HG02870 (cell line): ENCODE measurements at regions not wholly inside any gene's neighbourhood (a gene's known extent, or its start where the extent isn't known, plus 50 kb on each side); places are given as distances from the start of the nearest gene placed in this dataset.
"Not testable (repeated sequence)": the region's sequence is repeated elsewhere in the genome, so short reads cannot be mapped to it uniquely, and the experiment has no call there.

ENCODE experiments used
- ATAC-seq: cut with Tn5 transposase; IDR thresholded peaks from one replicate; pipeline ENCODE4 v1.9.1; 2021; ENCODE audit warnings: mild to moderate bottlenecking, moderate library complexity; ENCODE audit not compliant: unreplicated experiment

DNA sequence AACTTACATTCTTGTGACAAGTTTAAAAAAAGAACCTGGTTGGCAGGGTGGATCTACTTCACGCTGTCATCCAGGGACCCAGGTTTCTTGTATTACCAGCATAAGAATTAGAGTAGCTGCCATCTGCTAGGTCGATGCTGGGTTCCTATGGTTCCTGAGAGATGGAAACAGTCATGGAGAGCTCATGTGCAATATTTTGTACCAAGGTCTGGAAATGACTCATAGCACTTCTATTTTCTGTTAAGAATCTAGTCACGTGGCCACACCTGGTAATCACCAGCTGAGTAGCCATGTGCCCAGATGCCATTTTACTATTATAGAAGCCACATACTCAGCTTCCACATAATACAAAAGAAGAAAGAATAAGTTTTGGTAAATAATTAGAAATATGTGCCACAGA, 171.3 kb downstream of the CD83 start:
- no peak for ATAC-seq

DNA sequence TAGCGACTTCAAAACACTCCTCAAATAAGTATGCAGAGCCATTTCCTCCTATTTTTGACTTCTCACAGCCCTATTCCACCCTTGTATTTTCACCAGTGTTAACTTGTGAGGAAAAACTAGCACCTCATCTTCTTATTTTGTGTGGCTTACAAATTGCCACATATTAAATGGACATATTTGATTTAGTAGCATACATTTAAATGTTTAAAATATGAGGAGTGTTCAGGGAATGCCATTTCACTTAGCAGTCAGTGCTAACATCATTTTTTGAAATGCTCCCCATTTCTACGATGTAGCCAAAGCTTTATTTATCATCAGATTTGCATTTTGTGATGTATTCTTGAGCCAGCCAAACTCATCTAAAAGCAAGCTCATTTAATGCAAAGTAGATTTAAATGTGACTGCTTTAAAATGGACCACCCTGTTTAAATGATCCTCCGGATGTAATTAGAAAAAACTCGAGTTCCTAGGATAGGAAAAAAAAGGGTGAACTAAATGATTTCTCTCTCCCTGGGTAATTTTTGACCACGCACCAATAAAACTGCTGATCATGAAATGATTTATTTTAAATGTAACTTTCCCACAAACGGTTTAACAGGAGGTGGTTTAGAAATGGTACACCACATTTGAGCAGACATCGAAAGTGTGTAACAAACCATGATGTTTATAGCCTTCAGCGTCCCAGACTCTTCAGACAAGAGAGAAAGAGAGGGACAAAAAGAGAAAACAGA, 172.6 kb downstream of the CD83 start:
- no peak for ATAC-seq

DNA sequence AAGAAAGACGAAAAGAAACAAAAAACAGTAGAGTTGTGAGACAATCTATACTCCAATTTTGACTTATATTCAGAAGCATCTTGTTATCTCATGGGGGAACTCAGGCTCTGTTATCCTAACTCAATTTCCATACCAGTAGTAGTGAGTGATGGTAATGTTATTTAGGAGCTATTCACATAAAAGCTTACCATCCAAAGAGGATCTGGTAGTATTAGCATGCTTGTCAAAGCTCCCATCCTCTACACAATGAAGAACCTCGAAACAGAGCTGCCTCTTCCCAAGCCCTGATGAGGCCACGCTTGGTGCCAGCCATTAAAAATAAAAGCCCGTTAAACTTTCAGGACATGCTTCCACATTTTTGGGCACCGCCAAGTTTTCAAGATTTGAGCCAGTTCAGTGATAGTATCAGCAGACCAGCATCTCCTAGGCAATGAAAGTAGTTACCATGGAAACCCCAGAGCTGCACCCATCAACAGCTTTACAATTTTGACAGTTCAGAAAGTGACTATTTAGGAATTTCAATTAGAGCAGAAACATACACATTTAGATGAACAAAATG, 173.3 kb downstream of the CD83 start:
- no peak for ATAC-seq

DNA sequence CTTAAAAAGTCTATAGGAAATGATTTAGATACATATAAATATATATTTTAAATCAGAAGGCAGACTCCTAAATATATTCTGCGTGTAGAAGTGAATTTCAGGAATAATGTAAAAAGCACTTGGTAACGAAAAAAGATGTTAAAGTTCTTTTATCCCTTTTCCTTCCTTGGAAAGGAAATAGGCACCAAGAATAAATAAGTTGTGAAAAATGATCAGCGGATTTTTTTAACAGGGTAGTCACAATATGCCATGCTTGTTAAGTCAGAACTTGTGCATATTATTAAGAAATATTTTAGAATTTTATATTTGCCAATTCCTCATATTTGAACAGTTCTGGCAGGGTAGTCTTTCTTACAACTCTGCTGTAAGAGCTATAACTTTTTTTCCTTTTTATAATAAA, 173.8 kb downstream of the CD83 start:
- ATAC-seq = no peak

DNA sequence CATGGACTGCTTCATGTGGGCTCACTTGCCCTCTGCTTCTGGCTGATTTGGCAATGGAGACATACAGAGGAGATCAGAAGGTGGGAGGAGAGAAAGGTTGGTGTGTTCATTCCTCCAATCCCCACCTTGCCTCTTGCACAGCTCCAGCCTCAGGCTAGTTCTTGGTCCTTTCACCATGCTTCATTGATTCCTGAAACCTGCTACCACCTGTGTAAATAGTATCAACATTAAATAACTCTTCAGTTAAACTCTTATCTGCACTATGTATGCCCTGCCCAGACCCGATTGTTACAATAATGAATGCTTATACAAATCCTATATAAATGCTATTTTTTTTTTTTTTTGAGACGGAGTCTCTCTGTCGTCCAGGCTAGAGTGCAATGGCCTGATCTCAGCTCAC, 174.5 kb downstream of the CD83 start:
- ATAC-seq = no peak

DNA sequence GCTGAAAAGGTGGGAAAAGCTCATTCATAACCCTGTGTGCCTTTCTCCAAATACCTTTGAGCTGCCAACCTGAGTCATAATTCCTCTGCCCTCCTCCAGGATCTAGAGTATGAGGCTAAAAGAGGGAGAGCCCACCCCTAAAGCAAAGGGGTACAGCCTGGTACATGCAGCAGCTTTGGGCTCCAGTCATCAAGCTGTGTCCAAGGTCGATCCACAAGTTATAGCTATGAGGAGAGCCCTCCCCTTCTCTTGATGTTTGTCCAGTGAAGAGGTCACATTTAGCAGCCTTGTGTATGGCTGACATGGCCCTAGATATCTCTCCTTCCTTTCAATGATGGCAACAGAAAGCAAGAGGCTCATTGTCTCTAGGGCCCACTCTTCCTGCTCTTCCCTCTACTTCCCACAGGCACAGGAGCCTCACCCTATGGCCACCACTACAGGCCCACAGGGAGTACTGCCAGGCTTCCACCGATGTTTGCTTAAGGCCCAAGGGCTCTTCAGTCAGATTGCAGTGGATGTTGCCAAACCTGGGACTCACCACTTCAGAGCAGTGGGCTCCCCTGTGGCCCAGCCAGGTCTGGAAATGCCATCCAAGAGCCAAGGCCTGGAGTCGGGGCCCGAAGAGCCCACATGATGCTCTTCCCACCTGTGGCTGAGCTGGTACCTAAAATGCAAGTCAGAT, 176.8 kb downstream of the CD83 start:
- no peak for ATAC-seq

DNA sequence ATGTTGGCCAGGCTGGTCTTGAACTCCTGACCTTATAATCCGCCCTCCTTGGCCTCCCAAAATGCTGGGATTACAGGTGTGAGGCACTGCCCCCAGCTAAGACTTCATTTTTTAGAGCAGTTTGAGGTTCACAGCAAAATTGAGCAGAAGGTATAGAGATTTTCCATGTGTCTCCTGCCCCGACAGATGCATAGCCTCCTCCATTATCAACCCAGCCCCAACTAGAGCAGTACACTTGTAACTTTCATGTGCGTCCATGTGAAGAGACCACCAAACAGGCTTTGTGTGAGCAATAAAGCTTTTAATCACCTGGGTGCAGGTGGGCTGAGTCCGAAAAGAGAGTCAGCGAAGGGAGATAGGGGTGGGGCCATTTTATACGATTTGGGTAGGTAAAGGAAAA, 179.1 kb downstream of the CD83 start:
- not testable (repeated sequence) for ATAC-seq

DNA sequence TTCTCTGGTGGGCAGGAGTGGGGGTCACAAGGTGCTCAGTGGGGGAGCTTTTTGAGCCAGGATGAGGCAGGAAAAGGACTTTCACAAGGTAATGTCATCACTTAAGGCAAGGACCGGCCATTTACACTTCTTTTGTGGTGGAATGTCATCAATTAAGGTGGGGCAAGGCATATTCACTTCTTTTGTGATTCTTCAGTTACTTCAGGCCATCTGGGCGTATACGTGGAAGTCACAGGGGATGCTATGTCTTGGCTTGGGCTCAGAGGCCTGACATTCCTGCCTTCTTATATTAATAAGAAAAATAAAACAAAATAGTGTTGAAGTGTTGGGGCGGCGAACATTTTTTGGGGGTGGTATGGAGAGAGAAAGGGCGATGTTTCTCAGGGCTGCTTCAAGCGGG, 179.5 kb downstream of the CD83 start:
- ATAC-seq = not testable (repeated sequence)

DNA sequence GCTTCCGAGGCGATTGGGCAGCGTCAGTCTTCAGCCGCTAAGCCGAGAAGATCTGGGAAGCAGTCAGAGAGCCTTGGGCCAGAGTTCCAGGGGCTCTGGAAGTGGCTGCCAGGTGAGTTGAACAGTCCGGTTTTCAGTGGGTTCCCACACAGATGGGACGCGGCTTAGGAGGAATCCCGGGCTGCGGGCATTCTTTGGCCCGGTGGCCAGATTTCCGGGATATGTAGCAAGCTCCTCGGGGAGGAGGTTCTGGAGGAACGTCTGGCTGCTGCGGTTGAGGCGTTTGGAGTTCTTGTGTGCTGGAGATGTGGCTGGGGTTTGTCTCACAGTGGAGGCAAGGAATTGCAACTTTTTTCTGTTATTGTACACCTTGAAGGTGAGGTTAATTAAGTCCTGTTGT, 182.6 kb downstream of the CD83 start:
- ATAC-seq = not testable (repeated sequence)

DNA sequence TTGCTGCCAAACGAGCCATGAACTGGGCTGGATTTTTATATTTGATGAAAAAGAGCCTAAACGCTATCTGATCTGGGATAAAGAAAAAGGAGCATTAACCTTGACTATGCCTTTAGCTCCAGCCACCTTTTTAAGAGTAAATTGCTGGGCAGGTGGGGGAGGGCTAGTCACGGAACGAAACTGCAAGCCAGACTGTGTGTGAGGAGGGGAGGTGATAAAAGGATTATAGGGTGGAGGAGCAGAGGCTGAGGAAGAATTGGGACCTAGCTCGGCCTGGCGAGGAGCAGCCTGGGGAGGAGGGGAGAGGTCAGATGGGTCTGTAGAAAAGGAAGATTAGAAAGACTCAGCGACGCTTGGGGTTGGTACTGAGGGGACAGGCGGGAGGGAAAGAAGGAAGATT, 183.1 kb downstream of the CD83 start:
- ATAC-seq = not testable (repeated sequence)

DNA sequence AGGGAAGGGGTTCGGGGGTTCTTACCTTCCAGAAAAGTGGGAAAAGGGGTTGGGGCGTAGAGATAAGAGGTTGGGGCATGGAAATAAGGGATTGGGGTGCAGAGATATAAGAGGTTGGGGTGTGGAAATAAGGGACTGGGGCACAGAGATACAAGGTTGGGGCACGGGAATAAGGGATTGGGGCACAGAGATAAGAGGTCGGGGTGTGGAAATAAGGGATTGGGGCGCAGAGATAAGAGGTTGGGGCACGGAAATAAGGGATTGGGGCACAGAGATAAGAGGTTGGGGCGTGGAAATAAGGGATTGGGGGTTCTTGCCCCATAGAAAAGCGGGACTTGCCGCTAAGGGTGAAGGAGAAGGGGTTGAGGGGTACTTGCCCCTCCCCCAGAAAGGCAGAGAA, 183.9 kb downstream of the CD83 start:
- not testable (repeated sequence) for ATAC-seq

DNA sequence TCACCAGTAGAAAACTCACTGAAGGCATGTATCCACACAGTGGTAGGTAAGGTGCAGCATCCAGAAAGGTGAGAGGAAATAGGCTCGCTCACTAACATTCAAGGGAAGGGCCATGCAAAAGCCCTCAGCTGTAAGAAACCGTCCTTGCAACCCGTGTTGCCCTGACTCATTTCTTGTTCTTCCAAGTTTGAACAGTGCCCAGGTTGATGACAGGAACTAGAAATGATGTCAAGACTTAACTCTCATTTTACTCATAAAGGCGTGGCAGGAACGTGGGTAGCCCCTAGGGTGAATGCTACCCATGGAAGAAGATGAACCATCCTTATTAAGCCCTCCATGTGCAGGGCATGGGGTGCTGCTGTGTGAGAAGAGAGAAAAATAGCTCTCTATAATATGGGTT, 187.6 kb downstream of the CD83 start:
- no peak for ATAC-seq

DNA sequence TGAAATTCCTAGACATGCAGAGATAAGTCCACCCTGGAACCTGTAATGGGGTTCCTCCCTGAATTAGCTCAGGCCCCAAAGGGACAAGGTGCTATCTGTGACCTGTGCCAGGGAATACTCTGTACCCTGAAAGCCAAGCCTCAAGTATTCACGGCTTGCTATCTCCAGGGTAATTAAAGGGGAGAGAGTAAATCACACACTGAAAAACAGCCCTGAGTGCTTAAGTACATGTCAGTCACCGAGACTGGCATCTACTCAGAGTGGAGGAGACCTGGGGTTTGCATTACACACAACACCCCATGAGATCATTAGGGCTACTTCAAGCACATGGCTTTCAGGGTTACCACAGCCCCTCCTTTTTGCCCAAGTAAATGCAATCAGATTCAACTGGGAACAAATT, 188.1 kb downstream of the CD83 start:
- no peak for ATAC-seq

DNA sequence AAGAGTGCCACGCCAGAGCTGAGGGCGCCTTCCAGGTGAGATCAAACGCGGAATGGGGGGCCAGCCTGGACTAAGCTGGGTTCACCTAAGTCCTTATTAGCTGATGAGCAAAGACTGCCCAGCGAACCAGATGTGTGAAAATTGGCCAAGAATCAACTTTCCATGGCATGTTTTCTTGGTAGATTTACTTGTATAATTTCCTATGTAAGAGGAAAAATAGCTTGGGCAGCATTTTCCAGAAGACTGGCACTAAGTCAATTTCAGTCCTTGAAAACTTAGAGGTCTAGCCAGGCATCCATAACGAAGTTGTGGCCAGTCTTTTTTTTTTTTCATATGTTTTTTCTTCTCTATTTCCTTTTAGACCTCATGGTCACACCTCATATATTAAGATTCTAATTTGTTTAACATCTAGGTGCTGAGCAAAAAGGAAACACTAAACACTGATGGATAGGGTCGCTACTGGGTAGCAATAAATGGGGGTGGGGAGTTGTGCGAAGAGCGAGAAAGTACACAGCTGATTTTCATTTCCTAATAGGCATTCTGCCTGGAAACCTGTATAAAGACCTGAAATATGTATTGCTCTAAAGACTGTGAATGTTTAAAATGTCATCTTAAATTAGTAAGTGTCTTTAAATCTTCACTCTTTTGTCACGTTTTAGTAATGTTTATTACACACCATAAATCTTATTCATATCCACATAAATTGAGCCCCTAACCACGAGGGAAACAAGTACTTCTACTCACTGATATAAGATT, 188.8 kb downstream of the CD83 start:
- ATAC-seq = no peak

DNA sequence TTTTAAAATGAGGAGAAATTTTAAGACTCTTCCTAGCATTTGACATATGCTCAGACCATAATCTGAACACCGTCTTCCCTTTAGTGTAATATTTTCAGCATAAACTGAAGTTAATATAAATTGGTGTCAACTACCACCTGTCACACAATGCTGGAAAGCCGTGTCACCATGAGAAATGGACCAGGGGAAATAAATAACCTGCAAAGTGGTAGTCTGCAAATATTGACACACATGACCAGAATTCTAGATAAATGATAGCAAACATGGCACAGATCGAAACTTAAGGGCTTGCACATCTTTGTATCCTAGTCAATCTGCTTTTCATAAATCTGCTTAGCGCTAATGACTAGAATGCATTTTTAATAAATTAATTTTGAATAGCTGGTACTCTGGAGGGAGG, 191.9 kb downstream of the CD83 start:
- ATAC-seq = no peak

DNA sequence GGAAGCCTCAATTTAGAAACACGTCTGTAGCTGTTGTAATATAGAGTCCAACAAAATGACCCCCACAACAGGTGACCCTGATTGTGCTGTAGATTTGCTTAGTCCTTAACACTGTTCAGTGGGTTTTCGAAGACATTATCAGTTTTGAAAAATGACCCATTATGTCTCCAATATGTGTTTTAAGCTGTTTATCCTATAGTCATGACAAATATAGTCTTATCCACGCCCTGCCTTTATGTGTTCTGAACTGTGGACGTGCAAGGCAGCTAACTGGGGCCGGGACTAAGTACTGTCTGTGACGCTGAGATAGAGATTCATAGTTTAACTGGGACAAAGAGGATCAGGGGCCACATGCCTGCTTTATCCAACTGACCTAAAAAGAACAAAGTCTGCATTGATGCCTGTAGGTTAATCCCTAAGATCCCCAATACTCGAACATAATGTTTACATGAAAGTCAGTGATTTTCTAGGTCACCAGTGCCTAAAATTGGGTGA, 192.4 kb downstream of the CD83 start:
- ATAC-seq = no peak

DNA sequence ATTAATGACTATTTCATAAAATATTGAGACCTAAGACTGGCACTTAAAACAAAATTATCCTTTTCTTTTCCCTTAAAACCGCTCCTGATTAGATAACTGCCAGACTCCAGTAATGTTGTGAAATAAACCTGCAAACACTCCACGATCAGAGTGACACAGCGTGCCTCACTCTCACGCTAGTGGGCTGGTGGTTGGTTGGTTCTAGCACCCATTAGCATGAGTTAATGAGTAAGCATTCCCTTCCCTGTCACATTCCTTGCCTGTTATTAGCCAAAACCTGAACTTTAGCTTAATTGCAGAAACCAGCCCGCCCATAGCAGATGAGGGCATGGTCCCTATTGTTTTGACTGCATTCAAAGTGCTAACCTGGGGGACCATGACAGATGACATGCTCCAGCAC, 193.4 kb downstream of the CD83 start:
- ATAC-seq = no peak

DNA sequence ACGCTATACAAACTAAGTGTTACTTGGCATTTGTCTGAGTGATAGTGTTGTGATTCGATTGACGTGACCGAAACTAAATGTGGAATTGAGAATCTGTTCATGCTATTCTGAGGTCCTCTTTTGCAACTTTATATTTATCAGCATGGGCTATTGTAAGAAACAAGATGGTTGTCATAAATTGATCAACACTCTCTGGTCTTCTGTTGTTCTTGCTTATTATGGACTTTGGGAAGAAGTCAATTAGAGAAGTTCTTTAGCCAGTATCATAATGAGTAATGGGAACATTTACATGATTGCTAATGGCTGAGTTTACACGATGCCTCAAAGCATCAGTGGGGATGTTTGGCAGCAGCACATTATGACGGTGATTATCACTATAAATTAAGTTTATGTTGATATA, 195.0 kb downstream of the CD83 start:
- no peak for ATAC-seq

DNA sequence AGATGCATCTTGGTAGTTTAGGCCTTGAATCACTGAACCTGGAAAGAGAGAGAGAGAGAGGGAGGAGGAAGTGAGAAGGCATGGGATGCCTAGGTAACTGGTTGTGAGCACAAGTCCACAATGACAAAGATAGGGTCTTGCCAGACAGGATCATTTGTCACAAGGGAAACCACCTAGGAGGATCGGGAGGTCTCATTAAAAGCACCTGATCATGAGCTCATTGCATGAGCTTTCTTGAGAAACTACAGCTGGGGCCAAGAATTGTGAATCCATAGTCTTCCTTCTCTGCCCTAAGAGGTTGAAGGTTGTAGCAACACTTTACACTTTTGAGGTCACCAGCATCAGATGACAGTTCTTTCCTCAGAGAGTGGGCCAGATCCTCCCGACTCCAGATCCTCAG, 195.7 kb downstream of the CD83 start:
- no peak for ATAC-seq

DNA sequence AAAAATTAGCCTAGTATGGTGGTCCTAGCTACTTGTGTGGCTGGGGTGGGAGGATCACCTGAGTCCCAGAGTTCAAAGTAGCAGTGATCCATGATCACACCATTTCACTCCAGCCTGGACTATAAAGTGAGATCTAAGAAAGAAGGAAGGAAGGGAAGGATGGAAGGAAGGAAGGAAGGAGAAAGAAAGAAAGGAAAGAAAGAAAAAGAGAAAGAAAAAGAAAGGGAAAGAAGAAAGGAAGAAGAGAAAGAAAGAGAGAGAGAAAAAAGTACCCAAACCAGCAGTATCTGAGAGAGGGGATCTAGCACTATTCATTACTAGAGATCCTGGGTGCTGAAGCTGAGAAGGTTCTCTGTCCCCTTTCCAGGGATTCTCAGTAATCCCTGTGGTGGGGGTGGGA, 197.8 kb downstream of the CD83 start:
- no peak for ATAC-seq

DNA sequence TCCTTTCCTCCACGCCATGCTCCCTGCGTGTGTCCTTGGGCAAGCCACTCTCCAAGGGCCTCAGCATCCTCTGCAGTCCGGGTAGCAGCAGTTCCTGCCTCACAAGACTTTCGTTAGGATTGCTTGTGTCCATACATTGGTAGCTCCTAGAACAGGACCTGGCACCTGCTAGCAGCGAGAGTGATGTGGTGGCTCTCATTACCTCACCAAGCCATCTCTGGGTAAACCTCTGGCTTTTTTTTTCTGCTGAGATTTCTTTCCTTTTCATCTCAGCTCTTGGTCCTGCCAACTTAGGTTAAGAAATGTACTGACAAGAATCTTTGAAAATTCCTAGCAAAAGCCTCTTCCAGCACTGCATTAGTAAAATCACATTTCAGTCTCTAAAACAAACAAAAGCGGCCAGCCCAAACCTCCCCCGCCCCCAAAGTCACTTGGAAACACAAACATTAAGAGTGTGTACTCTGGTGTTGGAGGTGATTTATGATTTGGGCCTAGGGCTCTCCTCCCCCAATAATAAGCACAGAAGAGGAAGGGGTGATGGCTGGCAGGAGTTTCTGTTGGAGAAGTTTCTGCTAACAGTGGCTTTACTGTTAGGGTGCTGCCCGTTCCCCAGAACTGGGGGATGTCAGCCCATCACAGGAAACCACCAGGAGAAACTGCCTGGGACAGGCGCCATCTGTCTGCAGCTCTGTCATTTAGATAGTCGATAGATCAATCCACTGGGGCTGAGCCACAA, 199.2 kb downstream of the CD83 start:
- no peak for ATAC-seq
